PFSK-1 (cell line): ENCODE measurements at regions not wholly inside any gene's neighbourhood (a gene's known extent, or its start where the extent isn't known, plus 50 kb on each side); places are given as distances from the start of the nearest gene placed in this dataset.

Experiments used
- POLR2AphosphoS5 ChIP-seq: IDR thresholded peaks from 2 replicates; pipeline ENCODE4 v1.6.1; 2012; ENCODE audit warnings: low read depth, mild to moderate bottlenecking, control low read depth, low read length, moderate library complexity
- TAF1 ChIP-seq: IDR thresholded peaks from 2 replicates; pipeline ENCODE4 v1.6.1; 2012; ENCODE audit warnings: low read length, control low read depth, borderline replicate concordance; ENCODE audit not compliant: insufficient read depth

DNA sequence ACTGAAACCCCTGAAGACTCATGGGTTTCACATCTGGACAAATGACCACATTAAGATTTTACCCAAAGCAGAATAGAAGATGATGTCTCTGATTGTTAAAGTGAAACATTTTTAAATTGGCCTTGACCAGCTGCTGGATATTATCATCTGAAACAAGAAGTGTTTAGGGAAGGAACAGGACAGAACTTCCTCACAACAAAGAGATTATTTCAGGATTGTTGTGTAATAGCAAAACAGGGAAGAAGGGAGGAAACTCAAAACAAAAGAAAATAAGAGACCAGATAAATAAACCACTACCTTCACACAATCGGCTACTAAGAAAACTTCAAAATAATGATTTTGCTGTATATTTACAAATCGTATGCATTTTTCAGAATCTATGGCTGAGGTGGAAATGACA lies 319.2 kb upstream of the API5 start:
- TF ChIP-seq TAF1 (no peak), POLR2AphosphoS5 (no peak)
